Neural cell (in vitro differentiated cells): ENCODE measurements at regions not wholly inside any gene's neighbourhood (a gene's known extent, or its start where the extent isn't known, plus 50 kb on each side); places are given as distances from the start of the nearest gene placed in this dataset.

Experiments used
- H2AFZ ChIP-seq: fragments of 200-600, 300-800 bp; sonication (generic), shearing (Covaris generic); 2 replicates; pipeline ENCODE4 v1.6.0; 2014; ENCODE audit warnings: low read depth, mild to moderate bottlenecking, antibody characterized with exemption, low read length, moderate library complexity
- H3F3A ChIP-seq: fragments of 200-600 bp; shearing (Covaris generic); 2 replicates; pipeline ENCODE4 v1.6.1; 2016; ENCODE audit warnings: mild to moderate bottlenecking, moderate library complexity, mixed read lengths, antibody characterized with exemption, low read length; ENCODE audit not compliant: insufficient read depth, poor library complexity, severe bottlenecking
- H3K27ac ChIP-seq: fragments of 200-600, 300-800 bp; sonication (generic), shearing (Covaris generic); 2 replicates; pipeline ENCODE4 v1.5.1; 2014; ENCODE audit warnings: mild to moderate bottlenecking, low read length, moderate library complexity
- H3K27me3 ChIP-seq: fragments of 300-800, 200-600 bp; sonication (generic), shearing (Covaris generic); 2 replicates; pipeline ENCODE4 v1.6.0; 2014; ENCODE audit warnings: mild to moderate bottlenecking, low read depth, low read length, moderate library complexity; ENCODE audit not compliant: insufficient read depth
- H3K36me3 ChIP-seq: fragments of 300-800, 200-600 bp; sonication (generic), shearing (Covaris generic); 2 replicates; pipeline ENCODE4 v1.5.1; 2014; ENCODE audit warnings: mild to moderate bottlenecking, antibody characterized with exemption, low read length, moderate library complexity; ENCODE audit not compliant: insufficient read depth
- H3K4me2 ChIP-seq: fragments of 300-800, 200-600 bp; sonication (generic), shearing (Covaris generic); 2 replicates; pipeline ENCODE4 v1.6.0; 2014; ENCODE audit warnings: mild to moderate bottlenecking, low read length
- H3K4me3 ChIP-seq: fragments of 300-800, 200-600 bp; sonication (generic), shearing (Covaris generic); 2 replicates; pipeline ENCODE4 v1.5.1; 2014; ENCODE audit warnings: mild to moderate bottlenecking, low read length, moderate library complexity
- H3K79me2 ChIP-seq: fragments of 200-600 bp; shearing (Covaris generic); replicated peaks from 2 replicates; pipeline ENCODE4 v1.6.0; 2014; ENCODE audit warnings: mild to moderate bottlenecking, low read length, moderate library complexity; ENCODE audit not compliant: insufficient read depth
- H3K9ac ChIP-seq: fragments of 300-800, 200-600 bp; sonication (generic), shearing (Covaris generic); 2 replicates; pipeline ENCODE4 v1.6.1; 2016; ENCODE audit warnings: mild to moderate bottlenecking, low read length, mixed read lengths
- H3K9me2 ChIP-seq: fragments of 200-600 bp; shearing (Covaris generic); 2 replicates; pipeline ENCODE4 v1.6.1; 2016; ENCODE audit warnings: mild to moderate bottlenecking, low read length, mixed read lengths; ENCODE audit not compliant: insufficient read depth
- H3K9me3 ChIP-seq: fragments of 200-600, 300-800 bp; sonication (generic), shearing (Covaris generic); 2 replicates; pipeline ENCODE4 v1.6.1; 2016; ENCODE audit warnings: mild to moderate bottlenecking, mixed run types, low read length, moderate library complexity, mixed read lengths
- H4K20me1 ChIP-seq: fragments of 200-600 bp; shearing (Covaris generic); 2 replicates; pipeline ENCODE4 v1.6.1; 2016; ENCODE audit warnings: mild to moderate bottlenecking, mixed run types; ENCODE audit not compliant: insufficient read depth
- EP300 ChIP-seq: fragments of 450-650 bp; conservative IDR thresholded peaks from 2 replicates; pipeline ENCODE4 v1.6.1; 2014; ENCODE audit warnings: antibody characterized with exemption, mild to moderate bottlenecking, moderate library complexity; ENCODE audit not compliant: poor library complexity, severe bottlenecking
- EZH2 ChIP-seq: fragments of 200-600, 300-800 bp; shearing (Covaris generic), sonication (generic); IDR thresholded peaks from 2 replicates; pipeline ENCODE4 v1.6.1; 2014; ENCODE audit warnings: antibody characterized with exemption, low read length, borderline replicate concordance, mild to moderate bottlenecking; ENCODE audit not compliant: insufficient read depth, poor library complexity, severe bottlenecking
- MXI1 ChIP-seq: fragments of 450-650 bp; conservative IDR thresholded peaks from 2 replicates; pipeline ENCODE4 v1.6.1; 2014; ENCODE audit warnings: antibody characterized with exemption, mild to moderate bottlenecking; ENCODE audit not compliant: poor library complexity, severe bottlenecking
- POLR2AphosphoS5 ChIP-seq: IDR thresholded peaks from 2 replicates; pipeline ENCODE4 v1.6.1; 2012
- RAD21 ChIP-seq: fragments of 450-650 bp; conservative IDR thresholded peaks from 2 replicates; pipeline ENCODE4 v1.6.1; 2014; ENCODE audit warnings: antibody characterized with exemption, mild to moderate bottlenecking, moderate library complexity
- SMC3 ChIP-seq: fragments of 450-650 bp; conservative IDR thresholded peaks from 2 replicates; pipeline ENCODE4 v1.6.1; 2014; ENCODE audit warnings: antibody characterized with exemption, mild to moderate bottlenecking, moderate library complexity; ENCODE audit not compliant: poor library complexity
- TAF1 ChIP-seq: IDR thresholded peaks from 2 replicates; pipeline ENCODE4 v1.6.1; 2012; ENCODE audit warnings: low read depth
- TF ChIP-seq, protein P1 (sequence below): fragments of 450-650 bp; IDR thresholded peaks from 2 replicates; pipeline ENCODE4 v1.5.1; 2014; ENCODE audit warnings: antibody characterized with exemption, mild to moderate bottlenecking, moderate library complexity; ENCODE audit not compliant: poor library complexity, severe bottlenecking
- TF ChIP-seq, protein P2 (sequence below): IDR thresholded peaks from 2 replicates; pipeline ENCODE4 v1.6.1; 2012; ENCODE audit warnings: borderline replicate concordance

DNA sequence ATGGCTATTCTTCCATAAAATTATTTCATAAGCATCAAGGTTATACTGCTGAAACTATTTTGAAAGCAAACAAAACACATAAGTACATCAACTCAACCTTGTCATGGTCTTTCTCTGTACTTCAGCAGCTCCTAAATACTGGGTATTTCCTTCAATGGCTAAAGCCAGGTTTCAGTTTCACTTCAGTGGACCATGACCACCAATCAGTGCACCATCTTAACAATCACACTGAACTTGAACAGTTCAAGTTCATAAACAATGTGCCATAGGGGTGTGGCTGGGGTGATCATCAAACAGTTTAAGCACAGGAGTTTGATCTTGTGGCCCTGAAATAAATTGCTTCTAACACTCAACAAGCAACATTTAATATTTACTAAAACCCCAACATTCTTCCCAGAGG lies 124.1 kb upstream of the FIGN start:
- no peak overlapping the region for H3K4me2 ChIP-seq
- no peaks in the 10 kb centered on the region for H3K9me2 ChIP-seq
- no peaks in the 10 kb centered on the region for H3K36me3 ChIP-seq
- H2AFZ ChIP-seq, result no peak overlapping the region
- no peak overlapping the region for H3K4me3 ChIP-seq
- no peaks in the 10 kb centered on the region for H4K20me1 ChIP-seq
- no peak overlapping the region for H3K27ac ChIP-seq
- no peaks in the 10 kb centered on the region for H3K27me3 ChIP-seq
- no peak for TF ChIP-seq TAF1
- TF ChIP-seq SMC3, result no peak
- TF ChIP-seq EZH2, result no peak
- TF ChIP-seq MXI1, result no peak
- no peak for TF ChIP-seq EP300
- TF ChIP-seq, protein P1, sequence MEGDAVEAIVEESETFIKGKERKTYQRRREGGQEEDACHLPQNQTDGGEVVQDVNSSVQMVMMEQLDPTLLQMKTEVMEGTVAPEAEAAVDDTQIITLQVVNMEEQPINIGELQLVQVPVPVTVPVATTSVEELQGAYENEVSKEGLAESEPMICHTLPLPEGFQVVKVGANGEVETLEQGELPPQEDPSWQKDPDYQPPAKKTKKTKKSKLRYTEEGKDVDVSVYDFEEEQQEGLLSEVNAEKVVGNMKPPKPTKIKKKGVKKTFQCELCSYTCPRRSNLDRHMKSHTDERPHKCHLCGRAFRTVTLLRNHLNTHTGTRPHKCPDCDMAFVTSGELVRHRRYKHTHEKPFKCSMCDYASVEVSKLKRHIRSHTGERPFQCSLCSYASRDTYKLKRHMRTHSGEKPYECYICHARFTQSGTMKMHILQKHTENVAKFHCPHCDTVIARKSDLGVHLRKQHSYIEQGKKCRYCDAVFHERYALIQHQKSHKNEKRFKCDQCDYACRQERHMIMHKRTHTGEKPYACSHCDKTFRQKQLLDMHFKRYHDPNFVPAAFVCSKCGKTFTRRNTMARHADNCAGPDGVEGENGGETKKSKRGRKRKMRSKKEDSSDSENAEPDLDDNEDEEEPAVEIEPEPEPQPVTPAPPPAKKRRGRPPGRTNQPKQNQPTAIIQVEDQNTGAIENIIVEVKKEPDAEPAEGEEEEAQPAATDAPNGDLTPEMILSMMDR, result no peak
- TF ChIP-seq, protein P2, sequence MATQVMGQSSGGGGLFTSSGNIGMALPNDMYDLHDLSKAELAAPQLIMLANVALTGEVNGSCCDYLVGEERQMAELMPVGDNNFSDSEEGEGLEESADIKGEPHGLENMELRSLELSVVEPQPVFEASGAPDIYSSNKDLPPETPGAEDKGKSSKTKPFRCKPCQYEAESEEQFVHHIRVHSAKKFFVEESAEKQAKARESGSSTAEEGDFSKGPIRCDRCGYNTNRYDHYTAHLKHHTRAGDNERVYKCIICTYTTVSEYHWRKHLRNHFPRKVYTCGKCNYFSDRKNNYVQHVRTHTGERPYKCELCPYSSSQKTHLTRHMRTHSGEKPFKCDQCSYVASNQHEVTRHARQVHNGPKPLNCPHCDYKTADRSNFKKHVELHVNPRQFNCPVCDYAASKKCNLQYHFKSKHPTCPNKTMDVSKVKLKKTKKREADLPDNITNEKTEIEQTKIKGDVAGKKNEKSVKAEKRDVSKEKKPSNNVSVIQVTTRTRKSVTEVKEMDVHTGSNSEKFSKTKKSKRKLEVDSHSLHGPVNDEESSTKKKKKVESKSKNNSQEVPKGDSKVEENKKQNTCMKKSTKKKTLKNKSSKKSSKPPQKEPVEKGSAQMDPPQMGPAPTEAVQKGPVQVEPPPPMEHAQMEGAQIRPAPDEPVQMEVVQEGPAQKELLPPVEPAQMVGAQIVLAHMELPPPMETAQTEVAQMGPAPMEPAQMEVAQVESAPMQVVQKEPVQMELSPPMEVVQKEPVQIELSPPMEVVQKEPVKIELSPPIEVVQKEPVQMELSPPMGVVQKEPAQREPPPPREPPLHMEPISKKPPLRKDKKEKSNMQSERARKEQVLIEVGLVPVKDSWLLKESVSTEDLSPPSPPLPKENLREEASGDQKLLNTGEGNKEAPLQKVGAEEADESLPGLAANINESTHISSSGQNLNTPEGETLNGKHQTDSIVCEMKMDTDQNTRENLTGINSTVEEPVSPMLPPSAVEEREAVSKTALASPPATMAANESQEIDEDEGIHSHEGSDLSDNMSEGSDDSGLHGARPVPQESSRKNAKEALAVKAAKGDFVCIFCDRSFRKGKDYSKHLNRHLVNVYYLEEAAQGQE, result no peak
- TF ChIP-seq RAD21, result no peak
- no peak for TF ChIP-seq POLR2AphosphoS5
- H3K9ac ChIP-seq, result no peak overlapping the region
- H3K9me3 ChIP-seq, result no peaks in the 10 kb centered on the region
- H3F3A ChIP-seq, result no peaks in the 10 kb centered on the region
- H3K79me2 ChIP-seq, result no peaks in the 10 kb centered on the region

DNA sequence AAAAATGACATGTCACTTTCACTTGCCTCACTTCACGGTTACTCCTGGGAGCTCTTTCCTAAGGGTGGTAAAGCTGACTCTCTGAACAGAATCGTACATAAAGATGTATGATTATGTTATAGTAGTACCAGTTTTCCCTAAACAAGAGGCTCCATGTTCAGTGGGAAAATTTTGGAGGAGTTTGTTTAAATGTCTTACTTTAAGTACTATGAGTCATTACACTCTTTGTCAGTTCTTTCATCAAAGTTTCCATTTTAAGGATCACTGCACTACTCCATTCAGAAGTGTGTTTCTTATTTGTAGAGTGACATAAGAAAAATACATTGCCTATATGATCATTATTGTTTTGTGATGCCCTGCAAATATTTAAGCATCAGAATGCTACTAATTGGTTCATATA lies 121.1 kb upstream of the FIGN start:
- Histone ChIP-seq H2AFZ (no peak overlapping the region), H3K9ac (no peak overlapping the region), H3K4me2 (no peak overlapping the region), H3K27ac (no peak overlapping the region), H3K9me3 (no peaks in the 10 kb centered on the region), H3K27me3 (no peaks in the 10 kb centered on the region), H3F3A (no peaks in the 10 kb centered on the region), H3K36me3 (no peaks in the 10 kb centered on the region), H4K20me1 (no peaks in the 10 kb centered on the region), H3K9me2 (no peaks in the 10 kb centered on the region), H3K4me3 (no peak overlapping the region), H3K79me2 (no peaks in the 10 kb centered on the region)
- TF ChIP-seq EZH2, result no peak
- TF ChIP-seq SMC3, result no peak
- TF ChIP-seq RAD21, result no peak
- no peak for TF ChIP-seq MXI1
- no peak for TF ChIP-seq POLR2AphosphoS5
- TF ChIP-seq, protein P1, result no peak
- TF ChIP-seq, protein P2, result no peak
- TF ChIP-seq EP300, result no peak
- TF ChIP-seq TAF1, result no peak
